ENCODE measurements at regions not wholly inside any gene's neighbourhood (a gene's known extent, or its start where the extent isn't known, plus 50 kb on each side); places are given as distances from the start of the nearest gene placed in this dataset.

- DNase-seq: no peak
- intact Hi-C loops (cut with DNase I; ENCODE audit: low total_unique reads): no loop called here
- Histone ChIP-seq H3K27me3 (no peaks in the 10 kb centered on the region), H3K4me1 (no peaks in the 10 kb centered on the region), H3K27ac (no peak overlapping the region), H3K4me3 (no peak overlapping the region), H3K36me3 (ENCODE audit: low read depth, missing control alignments) (no peaks in the 10 kb centered on the region), H3K9me3 (no peaks in the 10 kb centered on the region)
- 68 to 83% methylated on average over 7 of the region's 7 CpGs for WGBS, 2 donors
- TF ChIP-seq CTCF (IDR thresholded peaks at IDR 0.05) (no peak), POLR2A (IDR thresholded peaks at IDR 0.05) (no peak)
Measured at GRCh38 chr13:105567951-105568525, 967.4 kb downstream of the EFNB2 start.

DNA sequence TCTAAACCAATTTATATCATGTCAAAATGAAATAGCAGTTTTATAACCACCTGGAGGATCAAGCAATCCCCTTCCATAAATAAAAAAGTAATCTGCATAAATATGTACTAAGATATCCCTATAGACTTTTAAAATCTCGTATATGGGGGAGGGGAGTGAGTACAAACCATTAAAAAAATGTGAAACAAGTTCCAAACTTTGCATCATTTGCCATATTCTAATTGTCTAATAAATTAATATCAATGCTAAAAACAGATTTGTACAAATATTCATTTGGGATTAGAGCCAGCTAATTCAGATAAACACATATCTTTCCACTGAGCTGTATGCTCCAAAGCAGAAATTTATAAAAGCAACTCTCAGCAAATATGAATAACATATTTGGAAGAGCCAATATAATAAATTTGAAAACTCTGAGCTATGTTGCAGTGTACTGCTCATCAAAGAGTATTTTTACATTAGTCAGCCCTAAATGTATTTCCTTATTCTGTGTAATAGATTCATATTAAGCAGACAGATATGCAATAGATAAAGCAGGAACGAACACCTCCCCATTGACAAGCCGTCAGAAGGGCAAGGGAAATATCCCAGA is 970.2 kb downstream of the EFNB2 start:
- intact Hi-C loops (cut with DNase I; ENCODE audit: low total_unique reads): no loop called here
- no peak overlapping the region for H3K4me3 ChIP-seq
- TF ChIP-seq POLR2A (IDR thresholded peaks at IDR 0.05): no peak
- TF ChIP-seq CTCF (IDR thresholded peaks at IDR 0.05): no peak
- H3K27ac ChIP-seq: no peak overlapping the region
- H3K36me3 ChIP-seq (ENCODE audit: low read depth, missing control alignments): no peaks in the 10 kb centered on the region
- no peaks in the 10 kb centered on the region for H3K4me1 ChIP-seq
- DNase-seq: no peak
- H3K9me3 ChIP-seq: no peaks in the 10 kb centered on the region
- no peaks in the 10 kb centered on the region for H3K27me3 ChIP-seq
- WGBS, 2 donors: 59 to 62% methylated on average over 3 of the region's 3 CpGs

DNA sequence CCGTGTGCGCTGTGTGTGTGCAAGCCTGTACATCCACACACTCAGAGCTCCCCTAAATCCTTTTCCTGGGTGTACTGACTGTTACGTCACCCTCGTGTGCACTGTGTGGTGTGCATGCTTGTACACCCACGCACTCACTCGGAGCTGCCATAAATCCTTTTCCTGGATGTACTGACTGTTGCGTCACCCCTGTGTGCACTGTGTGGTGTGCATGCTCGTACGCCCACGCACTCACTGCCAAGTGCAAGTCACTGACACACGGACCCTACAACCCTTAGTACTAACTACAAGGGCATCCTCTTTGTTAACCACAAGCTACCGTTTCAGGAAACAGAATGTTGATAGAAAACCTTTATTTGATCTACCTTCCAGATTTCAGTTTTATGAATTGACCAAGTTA is 983.4 kb downstream of the EFNB2 start:
- Histone ChIP-seq H3K27ac (no peak overlapping the region), H3K4me3 (no peak overlapping the region), H3K4me1 (no peaks in the 10 kb centered on the region), H3K36me3 (ENCODE audit: low read depth, missing control alignments) (no peaks in the 10 kb centered on the region), H3K9me3 (no peaks in the 10 kb centered on the region), H3K27me3 (no peaks in the 10 kb centered on the region)
- no peak for DNase-seq
- 66 to 69% methylated on average over 12 of the region's 12 CpGs for WGBS, 2 donors
- intact Hi-C loops (cut with DNase I; ENCODE audit: low total_unique reads): no loop called here
- TF ChIP-seq POLR2A (IDR thresholded peaks at IDR 0.05) (no peak), CTCF (IDR thresholded peaks at IDR 0.05) (no peak)

- WGBS, 2 donors: 75 to 78% methylated on average over 3 of the region's 3 CpGs
- H3K4me1 ChIP-seq: no peaks in the 10 kb centered on the region
- intact Hi-C loops (cut with DNase I; ENCODE audit: low total_unique reads): no loop called here
Measured at GRCh38 chr13:105547851-105548250, 987.6 kb downstream of the EFNB2 start.

More at GRCh38 chr13:105547851-105548250, 987.6 kb downstream of the EFNB2 start:
- no peak for DNase-seq
- H3K4me3 ChIP-seq: no peak overlapping the region
- no peak overlapping the region for H3K27ac ChIP-seq
- no peaks in the 10 kb centered on the region for H3K9me3 ChIP-seq
- H3K36me3 ChIP-seq (ENCODE audit: low read depth, missing control alignments): no peaks in the 10 kb centered on the region
- no peak for TF ChIP-seq POLR2A (IDR thresholded peaks at IDR 0.05)
- TF ChIP-seq CTCF (IDR thresholded peaks at IDR 0.05): no peak
- H3K27me3 ChIP-seq: no peaks in the 10 kb centered on the region
